ENCODE measurements at regions not wholly inside any gene's neighbourhood (a gene's known extent, or its start where the extent isn't known, plus 50 kb on each side); places are given as distances from the start of the nearest gene placed in this dataset.

DNA sequence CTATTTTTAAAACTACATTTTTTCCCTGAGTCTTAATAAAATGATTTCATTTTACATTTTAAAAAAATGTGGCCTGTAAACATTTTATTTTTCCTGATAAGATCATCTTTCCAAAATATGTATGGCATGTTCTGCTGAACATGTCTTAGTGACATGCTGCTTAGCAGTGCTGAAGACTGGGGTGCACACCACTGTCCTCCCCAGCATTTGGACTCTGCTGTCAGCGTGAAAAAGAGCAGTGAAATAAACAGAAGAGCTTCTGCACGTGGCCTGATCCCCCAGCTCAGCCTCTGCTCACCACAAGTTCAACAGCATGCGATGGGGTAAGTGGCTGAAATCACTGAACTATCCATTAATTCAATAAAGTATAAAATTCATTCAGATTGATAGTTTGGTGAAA is 81.6 kb upstream of the ZNF521 start:
- no peaks in the 10 kb centered on the region for H3K9me3 Mint-ChIP-seq
- TF ChIP-seq, protein P1, sequence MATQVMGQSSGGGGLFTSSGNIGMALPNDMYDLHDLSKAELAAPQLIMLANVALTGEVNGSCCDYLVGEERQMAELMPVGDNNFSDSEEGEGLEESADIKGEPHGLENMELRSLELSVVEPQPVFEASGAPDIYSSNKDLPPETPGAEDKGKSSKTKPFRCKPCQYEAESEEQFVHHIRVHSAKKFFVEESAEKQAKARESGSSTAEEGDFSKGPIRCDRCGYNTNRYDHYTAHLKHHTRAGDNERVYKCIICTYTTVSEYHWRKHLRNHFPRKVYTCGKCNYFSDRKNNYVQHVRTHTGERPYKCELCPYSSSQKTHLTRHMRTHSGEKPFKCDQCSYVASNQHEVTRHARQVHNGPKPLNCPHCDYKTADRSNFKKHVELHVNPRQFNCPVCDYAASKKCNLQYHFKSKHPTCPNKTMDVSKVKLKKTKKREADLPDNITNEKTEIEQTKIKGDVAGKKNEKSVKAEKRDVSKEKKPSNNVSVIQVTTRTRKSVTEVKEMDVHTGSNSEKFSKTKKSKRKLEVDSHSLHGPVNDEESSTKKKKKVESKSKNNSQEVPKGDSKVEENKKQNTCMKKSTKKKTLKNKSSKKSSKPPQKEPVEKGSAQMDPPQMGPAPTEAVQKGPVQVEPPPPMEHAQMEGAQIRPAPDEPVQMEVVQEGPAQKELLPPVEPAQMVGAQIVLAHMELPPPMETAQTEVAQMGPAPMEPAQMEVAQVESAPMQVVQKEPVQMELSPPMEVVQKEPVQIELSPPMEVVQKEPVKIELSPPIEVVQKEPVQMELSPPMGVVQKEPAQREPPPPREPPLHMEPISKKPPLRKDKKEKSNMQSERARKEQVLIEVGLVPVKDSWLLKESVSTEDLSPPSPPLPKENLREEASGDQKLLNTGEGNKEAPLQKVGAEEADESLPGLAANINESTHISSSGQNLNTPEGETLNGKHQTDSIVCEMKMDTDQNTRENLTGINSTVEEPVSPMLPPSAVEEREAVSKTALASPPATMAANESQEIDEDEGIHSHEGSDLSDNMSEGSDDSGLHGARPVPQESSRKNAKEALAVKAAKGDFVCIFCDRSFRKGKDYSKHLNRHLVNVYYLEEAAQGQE (IDR thresholded peaks at IDR 0.05; ENCODE audit: unreplicated experiment), result no peak
- TF ChIP-seq ZNF331 (CRISPR knock-in tag; IDR thresholded peaks at IDR 0.05; ENCODE audit: low read depth) (no peak), POLR2AphosphoS5 (IDR thresholded peaks at IDR 0.05; ENCODE audit: low read depth) (no peak), ZNF114 (CRISPR knock-in tag; IDR thresholded peaks at IDR 0.05) (no peak), EZH2 (IDR thresholded peaks at IDR 0.05; ENCODE audit: low read depth, unreplicated experiment) (no peak), NANOG (IDR thresholded peaks at IDR 0.05; ENCODE audit: borderline replicate concordance) (no peak), STAT1 (IDR thresholded peaks at IDR 0.05; ENCODE audit: unreplicated experiment) (no peak), JUNB (IDR thresholded peaks at IDR 0.05; ENCODE audit: unreplicated experiment) (no peak), CREB1 (CRISPR knock-in tag; IDR thresholded peaks at IDR 0.05; ENCODE audit: low read depth) (no peak), EZH2phosphoT487 (IDR thresholded peaks at IDR 0.05; ENCODE audit: unreplicated experiment) (no peak)
- TF ChIP-seq, protein P2, sequence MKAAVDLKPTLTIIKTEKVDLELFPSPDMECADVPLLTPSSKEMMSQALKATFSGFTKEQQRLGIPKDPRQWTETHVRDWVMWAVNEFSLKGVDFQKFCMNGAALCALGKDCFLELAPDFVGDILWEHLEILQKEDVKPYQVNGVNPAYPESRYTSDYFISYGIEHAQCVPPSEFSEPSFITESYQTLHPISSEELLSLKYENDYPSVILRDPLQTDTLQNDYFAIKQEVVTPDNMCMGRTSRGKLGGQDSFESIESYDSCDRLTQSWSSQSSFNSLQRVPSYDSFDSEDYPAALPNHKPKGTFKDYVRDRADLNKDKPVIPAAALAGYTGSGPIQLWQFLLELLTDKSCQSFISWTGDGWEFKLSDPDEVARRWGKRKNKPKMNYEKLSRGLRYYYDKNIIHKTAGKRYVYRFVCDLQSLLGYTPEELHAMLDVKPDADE (IDR thresholded peaks at IDR 0.05), result no peak
- TF ChIP-seq, protein P3, sequence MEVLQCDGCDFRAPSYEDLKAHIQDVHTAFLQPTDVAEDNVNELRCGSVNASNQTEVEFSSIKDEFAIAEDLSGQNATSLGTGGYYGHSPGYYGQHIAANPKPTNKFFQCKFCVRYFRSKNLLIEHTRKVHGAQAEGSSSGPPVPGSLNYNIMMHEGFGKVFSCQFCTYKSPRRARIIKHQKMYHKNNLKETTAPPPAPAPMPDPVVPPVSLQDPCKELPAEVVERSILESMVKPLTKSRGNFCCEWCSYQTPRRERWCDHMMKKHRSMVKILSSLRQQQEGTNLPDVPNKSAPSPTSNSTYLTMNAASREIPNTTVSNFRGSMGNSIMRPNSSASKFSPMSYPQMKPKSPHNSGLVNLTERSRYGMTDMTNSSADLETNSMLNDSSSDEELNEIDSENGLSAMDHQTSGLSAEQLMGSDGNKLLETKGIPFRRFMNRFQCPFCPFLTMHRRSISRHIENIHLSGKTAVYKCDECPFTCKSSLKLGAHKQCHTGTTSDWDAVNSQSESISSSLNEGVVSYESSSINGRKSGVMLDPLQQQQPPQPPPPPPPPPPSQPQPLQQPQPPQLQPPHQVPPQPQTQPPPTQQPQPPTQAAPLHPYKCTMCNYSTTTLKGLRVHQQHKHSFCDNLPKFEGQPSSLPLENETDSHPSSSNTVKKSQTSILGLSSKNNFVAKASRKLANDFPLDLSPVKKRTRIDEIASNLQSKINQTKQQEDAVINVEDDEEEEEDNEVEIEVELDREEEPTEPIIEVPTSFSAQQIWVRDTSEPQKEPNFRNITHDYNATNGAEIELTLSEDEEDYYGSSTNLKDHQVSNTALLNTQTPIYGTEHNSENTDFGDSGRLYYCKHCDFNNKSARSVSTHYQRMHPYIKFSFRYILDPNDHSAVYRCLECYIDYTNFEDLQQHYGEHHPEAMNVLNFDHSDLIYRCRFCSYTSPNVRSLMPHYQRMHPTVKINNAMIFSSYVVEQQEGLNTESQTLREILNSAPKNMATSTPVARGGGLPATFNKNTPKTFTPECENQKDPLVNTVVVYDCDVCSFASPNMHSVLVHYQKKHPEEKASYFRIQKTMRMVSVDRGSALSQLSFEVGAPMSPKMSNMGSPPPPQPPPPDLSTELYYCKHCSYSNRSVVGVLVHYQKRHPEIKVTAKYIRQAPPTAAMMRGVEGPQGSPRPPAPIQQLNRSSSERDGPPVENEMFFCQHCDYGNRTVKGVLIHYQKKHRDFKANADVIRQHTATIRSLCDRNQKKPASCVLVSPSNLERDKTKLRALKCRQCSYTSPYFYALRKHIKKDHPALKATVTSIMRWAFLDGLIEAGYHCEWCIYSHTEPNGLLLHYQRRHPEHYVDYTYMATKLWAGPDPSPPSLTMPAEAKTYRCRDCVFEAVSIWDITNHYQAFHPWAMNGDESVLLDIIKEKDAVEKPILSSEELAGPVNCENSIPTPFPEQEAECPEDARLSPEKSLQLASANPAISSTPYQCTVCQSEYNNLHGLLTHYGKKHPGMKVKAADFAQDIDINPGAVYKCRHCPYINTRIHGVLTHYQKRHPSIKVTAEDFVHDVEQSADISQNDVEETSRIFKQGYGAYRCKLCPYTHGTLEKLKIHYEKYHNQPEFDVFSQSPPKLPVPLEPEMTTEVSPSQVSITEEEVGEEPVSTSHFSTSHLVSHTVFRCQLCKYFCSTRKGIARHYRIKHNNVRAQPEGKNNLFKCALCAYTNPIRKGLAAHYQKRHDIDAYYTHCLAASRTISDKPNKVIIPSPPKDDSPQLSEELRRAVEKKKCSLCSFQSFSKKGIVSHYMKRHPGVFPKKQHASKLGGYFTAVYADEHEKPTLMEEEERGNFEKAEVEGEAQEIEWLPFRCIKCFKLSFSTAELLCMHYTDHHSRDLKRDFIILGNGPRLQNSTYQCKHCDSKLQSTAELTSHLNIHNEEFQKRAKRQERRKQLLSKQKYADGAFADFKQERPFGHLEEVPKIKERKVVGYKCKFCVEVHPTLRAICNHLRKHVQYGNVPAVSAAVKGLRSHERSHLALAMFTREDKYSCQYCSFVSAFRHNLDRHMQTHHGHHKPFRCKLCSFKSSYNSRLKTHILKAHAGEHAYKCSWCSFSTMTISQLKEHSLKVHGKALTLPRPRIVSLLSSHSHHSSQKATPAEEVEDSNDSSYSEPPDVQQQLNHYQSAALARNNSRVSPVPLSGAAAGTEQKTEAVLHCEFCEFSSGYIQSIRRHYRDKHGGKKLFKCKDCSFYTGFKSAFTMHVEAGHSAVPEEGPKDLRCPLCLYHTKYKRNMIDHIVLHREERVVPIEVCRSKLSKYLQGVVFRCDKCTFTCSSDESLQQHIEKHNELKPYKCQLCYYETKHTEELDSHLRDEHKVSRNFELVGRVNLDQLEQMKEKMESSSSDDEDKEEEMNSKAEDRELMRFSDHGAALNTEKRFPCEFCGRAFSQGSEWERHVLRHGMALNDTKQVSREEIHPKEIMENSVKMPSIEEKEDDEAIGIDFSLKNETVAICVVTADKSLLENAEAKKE (CRISPR knock-in tag; IDR thresholded peaks at IDR 0.05), result no peak
- TF ChIP-seq, protein P4, sequence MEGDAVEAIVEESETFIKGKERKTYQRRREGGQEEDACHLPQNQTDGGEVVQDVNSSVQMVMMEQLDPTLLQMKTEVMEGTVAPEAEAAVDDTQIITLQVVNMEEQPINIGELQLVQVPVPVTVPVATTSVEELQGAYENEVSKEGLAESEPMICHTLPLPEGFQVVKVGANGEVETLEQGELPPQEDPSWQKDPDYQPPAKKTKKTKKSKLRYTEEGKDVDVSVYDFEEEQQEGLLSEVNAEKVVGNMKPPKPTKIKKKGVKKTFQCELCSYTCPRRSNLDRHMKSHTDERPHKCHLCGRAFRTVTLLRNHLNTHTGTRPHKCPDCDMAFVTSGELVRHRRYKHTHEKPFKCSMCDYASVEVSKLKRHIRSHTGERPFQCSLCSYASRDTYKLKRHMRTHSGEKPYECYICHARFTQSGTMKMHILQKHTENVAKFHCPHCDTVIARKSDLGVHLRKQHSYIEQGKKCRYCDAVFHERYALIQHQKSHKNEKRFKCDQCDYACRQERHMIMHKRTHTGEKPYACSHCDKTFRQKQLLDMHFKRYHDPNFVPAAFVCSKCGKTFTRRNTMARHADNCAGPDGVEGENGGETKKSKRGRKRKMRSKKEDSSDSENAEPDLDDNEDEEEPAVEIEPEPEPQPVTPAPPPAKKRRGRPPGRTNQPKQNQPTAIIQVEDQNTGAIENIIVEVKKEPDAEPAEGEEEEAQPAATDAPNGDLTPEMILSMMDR (conservative IDR thresholded peaks at IDR 0.05; ENCODE audit: low read depth in 2 of 2), result no peak

More for the DNA sequence above, 81.6 kb upstream of the ZNF521 start:
- no peaks in the 10 kb centered on the region for H3K36me3 ChIP-seq (ENCODE audit: insufficient read depth)
- ATAC-seq, result no peak
- H3K79me2 ChIP-seq (replicated peaks; ENCODE audit: insufficient read depth), result no peaks in the 10 kb centered on the region
- no peaks in the 10 kb centered on the region for H3K27me3 Mint-ChIP-seq (ENCODE audit: insufficient read depth, low read depth, poor library complexity)
- H3K27ac Mint-ChIP-seq, result no peak overlapping the region
- no peak overlapping the region for H3K4me2 ChIP-seq
- H3K4me1 Mint-ChIP-seq, result peaks cover 7% of the 10 kb centered on the region; the same call in 2 of the 3 replicates
- no peak overlapping the region for H3K4me3 ChIP-seq
- H3K4me3 Mint-ChIP-seq, result no peak overlapping the region
- H3F3A ChIP-seq (replicated peaks; ENCODE audit: low read depth), result no peaks in the 10 kb centered on the region
- DNase-seq (ENCODE audit: low spot score), result no peak
- no peaks in the 10 kb centered on the region for H3K9me2 ChIP-seq (ENCODE audit: insufficient read depth)
- no peaks in the 10 kb centered on the region for H3K4me1 ChIP-seq (ENCODE audit: insufficient read depth)
- no peaks in the 10 kb centered on the region for H3K36me3 Mint-ChIP-seq (ENCODE audit: low read depth)
- no peaks in the 10 kb centered on the region for H3K27me3 ChIP-seq (ENCODE audit: insufficient read depth)
- H3K27ac ChIP-seq (ENCODE audit: low read depth), result no peak overlapping the region
- H4K20me1 ChIP-seq (replicated peaks; ENCODE audit: insufficient read depth), result no peaks in the 10 kb centered on the region
- no peak overlapping the region for H2AFZ ChIP-seq

All from GM23338 (cell line).